K562 (cell line): ENCODE measurements at regions not wholly inside any gene's neighbourhood (a gene's known extent, or its start where the extent isn't known, plus 50 kb on each side); places are given as distances from the start of the nearest gene placed in this dataset.

ENCODE experiments used
- CHD7 ChIP-seq: fragments of 200-600 bp; sonication (generic); IDR thresholded peaks from one replicate; pipeline ENCODE4 v1.6.1; 2012; ENCODE audit warnings: mild to moderate bottlenecking, low read depth, low read length, inconsistent platforms
- HMGN3 ChIP-seq: IDR thresholded peaks from 2 replicates; pipeline ENCODE4 v1.6.1; 2011; ENCODE audit warnings: borderline replicate concordance, low read depth, mild to moderate bottlenecking, mixed read lengths, low read length; ENCODE audit not compliant: insufficient read length; ENCODE audit errors: extremely low read depth
- ZNF408 ChIP-seq: fragments of 250-450 bp; sonication (Bioruptor Pico); IDR thresholded peaks from 2 replicates; pipeline ENCODE4 v1.4.0; 2020; ENCODE audit warnings: low read depth, mild to moderate bottlenecking, moderate library complexity

- TF ChIP-seq CHD7: no peak
- no peak for TF ChIP-seq HMGN3
- TF ChIP-seq ZNF408 (CRISPR knock-in tag): no peak
Measured at GRCh38 chr10:8225187-8225586, 170.7 kb downstream of the GATA3 start (continued).
